ENCODE measurements at regions not wholly inside any gene's neighbourhood (a gene's known extent, or its start where the extent isn't known, plus 50 kb on each side); places are given as distances from the start of the nearest gene placed in this dataset.
"Not testable (repeated sequence)": the region's sequence is repeated elsewhere in the genome, so short reads cannot be mapped to it uniquely, and the experiment has no call there.

DNA sequence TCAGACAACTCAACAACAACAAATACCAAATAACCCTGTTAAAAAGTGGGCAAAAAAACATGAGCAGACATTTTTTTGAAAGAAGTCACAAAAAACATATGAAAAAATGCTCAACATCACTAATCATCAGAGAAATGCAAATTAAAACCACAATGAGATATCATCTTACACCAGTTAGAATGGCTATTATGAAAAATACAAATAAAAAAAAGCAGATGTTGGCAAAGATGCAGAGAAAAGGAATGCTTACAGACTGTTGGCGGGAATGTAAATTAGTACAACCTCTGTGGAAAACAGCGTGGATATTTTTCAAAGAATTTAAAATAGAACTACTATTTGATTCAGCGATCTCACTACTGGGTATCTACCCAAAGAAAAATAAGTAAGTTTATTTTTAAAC lies 114.0 kb downstream of the SLC38A4 start:
- POLR2A ChIA-PET = no interaction called here
- peaks cover 0 to 2% (median 0%) of the 10 kb centered on the region in 5 donors for H3K27me3 Mint-ChIP-seq
- peaks cover 5 to 24% (median 15%) of the 10 kb centered on the region in 3 donors for H3K36me3 Mint-ChIP-seq
- no peak overlapping the region for H3K4me3 Mint-ChIP-seq
- no peak overlapping the region for H3K27ac Mint-ChIP-seq
- ATAC-seq = no peak
- no peak for DNase-seq
- no peaks in the 10 kb centered on the region for H3K4me1 Mint-ChIP-seq
- H3K9me3 Mint-ChIP-seq = peaks cover 0 to 30% (median 10%) of the 10 kb centered on the region in 9 donors

DNA sequence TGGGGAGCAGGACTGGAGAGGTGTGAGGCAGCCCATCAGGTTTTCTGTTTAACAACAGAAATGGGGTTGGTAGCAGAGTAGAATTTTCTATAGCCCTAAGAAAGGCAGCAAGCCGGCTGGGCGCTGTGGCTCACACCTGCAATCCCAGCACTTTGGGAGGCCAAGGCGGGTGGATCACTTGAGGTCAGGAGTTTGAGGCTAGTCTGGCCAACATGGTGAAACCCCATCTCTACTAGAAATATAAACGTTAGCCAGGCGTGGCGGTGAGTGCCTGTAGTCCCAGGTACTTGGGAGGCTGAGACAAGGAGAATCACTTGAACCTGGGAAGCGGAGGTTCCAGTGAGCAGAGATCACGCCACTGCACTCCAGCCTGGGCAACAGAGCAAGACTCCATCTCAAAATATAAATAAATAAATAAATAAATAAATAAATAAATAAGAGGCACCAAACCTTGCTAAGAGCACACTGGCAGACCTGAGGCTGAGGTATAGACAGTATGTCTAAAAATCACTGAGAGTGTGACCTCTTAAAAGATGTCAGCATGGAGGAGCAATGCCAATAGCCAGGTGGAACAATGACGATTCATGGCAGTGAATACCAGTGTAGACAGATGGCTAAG lies 115.6 kb downstream of the SLC38A4 start:
- peaks cover 0 to 2% (median 0%) of the 10 kb centered on the region in 5 donors for H3K27me3 Mint-ChIP-seq
- POLR2A ChIA-PET = no interaction called here
- peaks cover 5 to 18% (median 13%) of the 10 kb centered on the region in 3 donors for H3K36me3 Mint-ChIP-seq
- H3K27ac Mint-ChIP-seq = no peak overlapping the region
- H3K4me3 Mint-ChIP-seq = no peak overlapping the region
- H3K4me1 Mint-ChIP-seq = no peaks in the 10 kb centered on the region
- peaks cover 0 to 16% (median 4%) of the 10 kb centered on the region in 9 donors for H3K9me3 Mint-ChIP-seq
- ATAC-seq (no peak), DNase-seq (no peak)

DNA sequence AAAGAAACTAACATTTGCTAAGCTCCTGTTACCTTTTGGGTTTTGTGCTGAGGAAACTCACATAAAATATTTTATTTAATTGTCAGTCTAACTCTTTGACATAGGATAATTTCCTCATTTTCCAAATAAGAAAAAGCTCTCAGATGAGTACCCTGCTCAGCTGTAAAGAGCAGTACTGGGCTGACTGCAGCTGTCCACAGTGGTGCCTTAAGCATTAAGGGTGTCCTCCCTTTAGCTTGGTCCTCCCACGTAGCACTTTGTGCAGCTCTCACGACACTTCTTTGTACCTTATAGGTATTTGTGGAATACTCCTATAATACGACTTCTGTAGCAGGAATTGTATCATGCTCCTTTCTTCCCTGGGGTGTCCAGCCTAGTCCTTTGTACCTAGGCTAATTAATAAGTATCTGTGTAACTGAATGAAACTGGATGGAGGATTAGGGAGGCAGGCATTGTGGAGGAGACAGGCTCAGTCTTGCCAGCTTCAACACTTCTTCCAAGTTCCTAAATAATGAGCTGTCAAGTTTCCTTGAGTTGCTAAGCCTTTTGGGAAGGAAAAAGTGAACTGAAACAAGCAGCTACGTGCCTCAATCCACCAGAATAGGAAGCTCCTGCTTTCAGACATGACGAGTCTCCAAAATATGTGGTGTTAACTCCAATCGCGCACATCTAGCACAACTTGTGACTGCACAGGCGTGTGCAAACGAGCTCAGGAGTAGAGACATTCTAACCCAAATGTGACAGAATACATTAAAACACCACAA lies 123.0 kb downstream of the SLC38A4 start:
- DNase-seq (no peak), ATAC-seq (no peak)
- H3K27ac Mint-ChIP-seq = no peak overlapping the region
- POLR2A ChIA-PET = no interaction called here
- H3K4me1 Mint-ChIP-seq = no peaks in the 10 kb centered on the region
- H3K4me3 Mint-ChIP-seq = no peak overlapping the region
- peaks cover 0 to 5% (median 0%) of the 10 kb centered on the region in 5 donors for H3K27me3 Mint-ChIP-seq
- peaks cover 2 to 21% (median 14%) of the 10 kb centered on the region in 9 donors for H3K9me3 Mint-ChIP-seq
- peaks cover 0 to 21% (median 12%) of the 10 kb centered on the region in 3 donors for H3K36me3 Mint-ChIP-seq

DNA sequence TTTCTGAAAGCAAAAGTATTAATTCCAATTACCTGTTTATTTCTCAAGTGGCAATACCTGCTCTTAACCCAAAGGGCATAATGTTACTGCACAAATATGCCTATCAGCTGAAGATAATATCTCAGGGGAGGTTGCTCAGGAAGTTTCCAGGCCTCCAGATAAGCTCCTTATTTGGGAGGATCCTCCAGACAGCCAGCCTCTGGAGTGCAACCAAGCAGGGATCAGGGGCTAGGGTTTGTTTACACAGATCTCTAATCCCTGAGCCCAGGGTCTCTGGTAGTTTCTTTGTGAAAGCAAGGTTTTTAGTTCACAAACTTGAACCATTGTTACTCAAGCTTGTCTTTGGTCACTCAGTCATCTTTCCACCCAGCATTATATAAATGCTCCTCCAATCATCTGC lies 124.4 kb downstream of the SLC38A4 start:
- Mint-ChIP-seq H3K27me3 (peaks cover 0 to 3% (median 0%) of the 10 kb centered on the region in 5 donors), H3K36me3 (peaks cover 0 to 26% (median 17%) of the 10 kb centered on the region in 3 donors), H3K27ac (no peak overlapping the region), H3K9me3 (peaks cover 3 to 28% (median 16%) of the 10 kb centered on the region in 9 donors), H3K4me1 (no peaks in the 10 kb centered on the region), H3K4me3 (no peak overlapping the region)
- DNase-seq (no peak), ATAC-seq (no peak)
- POLR2A ChIA-PET = no interaction called here

DNA sequence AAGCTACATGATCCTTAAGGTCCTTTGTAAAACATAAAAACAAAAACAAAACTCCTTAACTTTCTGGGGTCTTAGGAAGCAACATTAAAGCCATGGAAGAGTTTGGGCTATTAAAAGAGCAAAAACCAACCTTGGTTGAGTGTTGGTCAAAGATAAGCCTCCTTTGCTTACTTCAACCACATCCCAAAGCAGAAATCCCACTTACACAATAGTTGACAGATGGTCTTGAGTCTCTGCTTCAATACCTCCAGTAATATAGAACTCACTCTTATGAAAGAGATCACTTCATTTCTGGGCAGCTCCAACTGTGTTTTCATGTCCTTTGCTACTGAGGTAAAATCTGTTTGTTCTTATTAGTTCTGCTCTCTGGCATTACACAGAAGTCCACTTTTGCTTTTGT lies 125.8 kb downstream of the SLC38A4 start:
- Mint-ChIP-seq H3K4me3 (no peak overlapping the region), H3K36me3 (peaks cover 0 to 27% (median 17%) of the 10 kb centered on the region in 3 donors), H3K9me3 (peaks cover 3 to 28% (median 18%) of the 10 kb centered on the region in 9 donors), H3K4me1 (no peaks in the 10 kb centered on the region), H3K27ac (no peak overlapping the region), H3K27me3 (peaks cover 0 to 3% (median 0%) of the 10 kb centered on the region in 5 donors)
- POLR2A ChIA-PET = no interaction called here
- no peak for ATAC-seq
- DNase-seq = no peak

DNA sequence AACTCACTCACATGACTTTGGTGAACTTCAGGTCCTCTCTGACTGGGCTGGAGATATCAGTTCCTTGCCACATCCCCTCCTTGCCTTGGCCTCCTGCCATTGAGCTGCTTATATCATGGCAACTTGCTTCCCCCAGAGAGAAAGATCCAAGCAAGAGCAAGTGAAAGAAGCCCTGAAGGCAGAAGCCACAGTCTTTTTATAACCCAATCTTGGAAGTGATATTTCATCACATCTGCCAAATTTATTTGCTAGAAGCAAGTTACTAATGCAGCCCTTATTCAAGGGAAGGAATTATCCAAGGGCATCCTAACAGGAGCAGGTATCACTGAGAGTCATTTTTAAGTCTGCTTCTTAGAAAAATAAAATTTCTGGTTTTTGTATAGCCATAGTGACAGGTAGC lies 127.8 kb downstream of the SLC38A4 start:
- ATAC-seq (no peak), DNase-seq (no peak)
- H3K27ac Mint-ChIP-seq = no peak overlapping the region
- peaks cover 0 to 17% (median 12%) of the 10 kb centered on the region in 9 donors for H3K9me3 Mint-ChIP-seq
- peaks cover 0 to 22% (median 8%) of the 10 kb centered on the region in 3 donors for H3K36me3 Mint-ChIP-seq
- POLR2A ChIA-PET = no interaction called here
- H3K27me3 Mint-ChIP-seq = peaks cover 0 to 3% (median 0%) of the 10 kb centered on the region in 5 donors
- no peaks in the 10 kb centered on the region for H3K4me1 Mint-ChIP-seq
- no peak overlapping the region for H3K4me3 Mint-ChIP-seq

DNA sequence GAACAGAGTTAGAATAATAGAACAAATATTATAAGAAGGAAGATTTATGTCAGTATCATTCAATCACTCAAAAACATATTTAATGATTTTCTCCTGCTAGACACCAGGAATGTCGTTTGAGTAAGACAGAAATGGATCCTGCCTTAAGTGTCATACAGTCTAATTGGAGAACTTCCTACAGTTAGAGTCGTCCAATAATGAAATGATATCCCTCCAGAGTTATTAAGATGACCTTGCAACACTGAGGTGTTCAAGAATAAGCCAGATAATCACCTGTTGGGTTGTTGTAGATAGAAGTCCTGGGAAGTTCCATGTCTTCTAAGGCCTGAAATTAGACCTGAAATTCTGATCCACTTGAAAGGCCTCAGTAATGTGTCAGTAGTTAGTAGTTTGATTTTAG lies 132.3 kb downstream of the SLC38A4 start:
- Mint-ChIP-seq H3K27ac (no peak overlapping the region), H3K4me1 (no peaks in the 10 kb centered on the region), H3K27me3 (peaks cover 0 to 1% (median 0%) of the 10 kb centered on the region in 5 donors), H3K9me3 (peaks cover 0 to 26% (median 11%) of the 10 kb centered on the region in 9 donors), H3K4me3 (no peak overlapping the region), H3K36me3 (peaks cover 4 to 24% (median 12%) of the 10 kb centered on the region in 3 donors)
- ATAC-seq (no peak), DNase-seq (no peak)
- POLR2A ChIA-PET = no interaction called here

DNA sequence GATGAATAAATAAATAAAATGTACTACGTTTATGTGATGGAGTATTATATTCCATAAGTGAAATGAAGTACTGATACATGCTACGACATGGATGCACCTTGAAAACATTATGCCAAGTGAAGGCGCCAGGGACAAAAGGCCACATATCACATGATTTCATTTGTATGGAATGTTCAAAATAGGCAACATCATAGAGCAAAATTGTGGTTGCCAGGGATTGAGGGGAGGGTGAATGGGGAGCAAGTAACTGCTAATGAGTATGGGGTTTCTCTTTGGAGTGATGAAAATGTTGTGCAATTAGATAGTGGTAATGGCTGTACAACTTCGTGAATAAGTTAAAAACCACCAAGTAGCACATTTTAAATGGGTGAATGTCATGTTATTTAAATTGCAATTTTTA lies 132.8 kb downstream of the SLC38A4 start:
- no peak for ATAC-seq
- no peak overlapping the region for H3K4me3 Mint-ChIP-seq
- no peak overlapping the region for H3K27ac Mint-ChIP-seq
- H3K27me3 Mint-ChIP-seq = peaks cover 0 to 1% (median 0%) of the 10 kb centered on the region in 5 donors
- no peaks in the 10 kb centered on the region for H3K4me1 Mint-ChIP-seq
- peaks cover 4 to 23% (median 11%) of the 10 kb centered on the region in 3 donors for H3K36me3 Mint-ChIP-seq
- no peak for DNase-seq
- POLR2A ChIA-PET = no interaction called here
- H3K9me3 Mint-ChIP-seq = peaks cover 0 to 21% (median 8%) of the 10 kb centered on the region in 9 donors

DNA sequence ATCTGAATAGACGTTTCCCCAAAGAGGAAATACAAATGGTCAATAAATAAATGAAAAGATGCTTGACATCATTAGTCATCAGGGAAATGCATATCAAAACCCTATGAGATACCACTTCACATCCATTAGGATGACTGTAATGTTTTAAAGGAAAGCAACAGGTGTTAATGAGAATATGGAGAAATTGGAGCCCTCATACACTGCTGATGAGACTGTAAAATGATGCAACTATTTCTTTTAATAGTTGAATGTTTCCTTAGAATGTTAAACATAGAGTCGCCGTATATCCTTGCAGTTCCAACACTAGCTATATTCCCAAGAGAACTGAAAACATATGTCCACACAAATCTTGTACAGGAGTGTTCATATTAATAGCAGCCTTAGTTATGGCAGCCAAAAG lies 133.2 kb downstream of the SLC38A4 start:
- Mint-ChIP-seq H3K27ac (no peak overlapping the region), H3K9me3 (peaks cover 0 to 17% (median 4%) of the 10 kb centered on the region in 9 donors), H3K27me3 (no peaks in the 10 kb centered on the region), H3K36me3 (peaks cover 4 to 22% (median 8%) of the 10 kb centered on the region in 3 donors), H3K4me3 (no peak overlapping the region), H3K4me1 (no peaks in the 10 kb centered on the region)
- DNase-seq = no peak
- POLR2A ChIA-PET = no interaction called here
- no peak for ATAC-seq

DNA sequence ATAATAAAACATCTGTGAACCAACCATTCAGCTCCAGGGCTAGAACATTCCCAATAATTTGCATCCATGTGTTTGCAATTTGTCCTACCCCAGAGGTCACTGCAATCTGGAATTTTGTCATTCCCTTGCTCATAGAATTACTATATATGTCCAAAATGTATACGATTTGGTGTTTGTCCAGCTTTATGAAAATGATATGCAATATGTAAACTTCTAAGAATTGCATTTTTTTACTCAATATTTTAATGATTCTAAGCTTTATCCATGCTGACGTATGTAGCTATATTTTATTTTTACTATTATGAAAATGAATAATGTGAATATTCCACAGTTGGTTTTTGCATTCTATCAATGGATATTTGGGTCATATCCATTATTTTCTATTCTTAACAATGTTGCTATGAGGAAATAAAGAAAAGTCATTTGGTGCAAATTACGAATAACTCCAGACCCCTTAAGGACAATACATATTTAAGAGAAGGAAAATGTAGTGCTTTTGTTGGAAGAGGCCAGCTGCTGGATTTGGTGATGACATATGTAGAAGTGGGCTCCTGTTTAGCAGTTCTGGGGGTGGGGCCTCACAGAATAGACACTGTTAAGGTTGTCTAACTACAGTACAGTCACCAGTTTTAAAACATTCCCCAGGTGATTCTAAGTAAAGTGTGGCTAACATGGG lies 139.4 kb downstream of the SLC38A4 start:
- POLR2A ChIA-PET = no interaction called here
- Mint-ChIP-seq H3K27ac (no peak overlapping the region), H3K4me1 (peaks cover 0 to 6% (median 0%) of the 10 kb centered on the region in 4 donors), H3K36me3 (peaks cover 17 to 25% (median 22%) of the 10 kb centered on the region in 3 donors), H3K9me3 (peaks cover 0 to 29% (median 6%) of the 10 kb centered on the region in 9 donors), H3K4me3 (no peak overlapping the region), H3K27me3 (peaks cover 0 to 2% (median 0%) of the 10 kb centered on the region in 5 donors)
- DNase-seq (no peak), ATAC-seq (no peak)

DNA sequence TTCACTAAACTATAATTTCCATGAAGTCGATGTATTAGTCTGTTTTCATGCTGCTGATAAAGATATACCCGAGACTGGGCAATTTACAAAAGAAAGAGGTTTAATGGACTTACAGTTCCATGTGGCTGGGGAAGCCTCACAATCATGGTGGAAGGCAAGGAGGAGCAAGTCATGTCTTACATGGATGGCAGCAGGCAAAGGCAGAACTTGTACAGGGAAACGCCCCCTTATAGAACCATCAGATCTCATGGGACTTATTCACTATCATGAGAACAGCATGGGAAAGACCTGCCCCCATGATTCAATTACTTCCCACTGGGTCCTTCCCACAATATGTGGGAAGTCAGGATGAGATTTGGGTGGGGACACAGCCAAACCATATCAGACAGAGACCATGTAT lies 141.6 kb downstream of the SLC38A4 start:
- H3K4me3 Mint-ChIP-seq, POLR2A ChIA-PET, DNase-seq, H3K4me1 Mint-ChIP-seq, ATAC-seq, H3K27me3 Mint-ChIP-seq, H3K27ac Mint-ChIP-seq: not testable (repeated sequence)
- peaks cover 20 to 22% (median 20%) of the 10 kb centered on the region in 3 donors for H3K36me3 Mint-ChIP-seq
- H3K9me3 Mint-ChIP-seq = peaks cover 0 to 21% (median 5%) of the 10 kb centered on the region in 9 donors

DNA sequence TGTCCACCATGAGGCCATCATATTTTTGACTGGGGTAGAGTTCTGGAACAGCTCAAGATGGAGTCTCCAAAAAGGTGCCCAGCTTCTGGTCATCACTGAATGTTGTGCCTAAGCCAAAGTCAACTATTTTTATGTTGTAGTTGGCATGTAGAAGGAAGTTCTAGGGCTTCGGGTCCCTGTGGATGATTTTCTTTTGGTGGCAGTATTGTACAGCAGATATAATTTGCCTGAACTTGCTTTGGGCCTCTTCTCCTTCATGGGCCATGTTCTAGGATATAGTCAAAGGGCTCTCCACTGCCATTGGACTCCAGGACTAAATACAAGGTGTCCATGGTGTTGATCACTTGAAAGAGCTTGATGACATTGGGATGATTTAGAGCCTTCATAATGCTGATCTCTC lies 143.6 kb downstream of the SLC38A4 start:
- no peak for ATAC-seq

DNA sequence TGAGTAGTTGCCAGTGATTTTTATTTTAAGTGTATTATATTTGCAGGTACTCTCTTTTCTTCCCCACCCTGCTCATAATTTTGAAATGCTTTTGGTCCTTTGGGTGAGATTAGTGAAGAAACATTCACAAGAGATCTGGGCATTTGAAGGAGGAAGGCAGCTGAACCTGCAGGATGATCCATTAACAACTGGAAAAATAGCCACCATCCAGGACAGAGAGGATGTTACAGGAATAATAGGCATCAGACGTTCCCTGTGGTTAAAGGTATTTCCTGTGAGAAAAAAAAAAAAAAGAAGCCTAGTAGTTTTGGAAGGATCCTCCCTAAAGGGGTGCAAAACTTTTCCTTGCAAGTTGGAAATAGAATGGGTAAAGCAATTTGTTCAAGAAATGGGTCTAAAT lies 145.3 kb downstream of the SLC38A4 start:
- Mint-ChIP-seq H3K27me3 (no peaks in the 10 kb centered on the region), H3K36me3 (peaks cover 7 to 18% (median 14%) of the 10 kb centered on the region in 3 donors), H3K9me3 (peaks cover 0 to 20% (median 5%) of the 10 kb centered on the region in 9 donors), H3K4me3 (no peak overlapping the region), H3K4me1 (peaks cover 0 to 6% (median 0%) of the 10 kb centered on the region in 4 donors), H3K27ac (no peak overlapping the region)
- POLR2A ChIA-PET = no interaction called here
- DNase-seq (no peak), ATAC-seq (no peak)

More for the DNA sequence above, 143.6 kb downstream of the SLC38A4 start:
- no peak for DNase-seq
- Mint-ChIP-seq H3K4me1 (peaks cover 0 to 6% (median 0%) of the 10 kb centered on the region in 4 donors), H3K27me3 (peaks cover 0 to under 1% (median 0%) of the 10 kb centered on the region in 5 donors), H3K36me3 (peaks cover 12 to 18% (median 16%) of the 10 kb centered on the region in 3 donors), H3K9me3 (peaks cover 0 to 20% (median 5%) of the 10 kb centered on the region in 9 donors), H3K4me3 (no peak overlapping the region), H3K27ac (no peak overlapping the region)
- POLR2A ChIA-PET = no interaction called here

All from naive thymus-derived CD8-positive, alpha-beta T cell (primary cell).